Brain microvascular endothelial cell (primary cell): ENCODE measurements at regions not wholly inside any gene's neighbourhood (a gene's known extent, or its start where the extent isn't known, plus 50 kb on each side); places are given as distances from the start of the nearest gene placed in this dataset.

Experiments
- DNase-seq: peaks from one replicate; pipeline ENCODE4 v3.0.0-alpha.2; 2020
- H3K27ac ChIP-seq: fragments of 250-450 bp; sonication (Bioruptor Pico); 2 replicates; pipeline ENCODE4 v1.5.1; 2020; ENCODE audit warnings: mild to moderate bottlenecking, moderate library complexity
- H3K27me3 ChIP-seq: fragments of 250-450 bp; sonication (Bioruptor Pico); replicated peaks from 2 replicates; pipeline ENCODE4 v1.5.1; 2020; ENCODE audit warnings: mild to moderate bottlenecking
- H3K36me3 ChIP-seq: fragments of 250-450 bp; sonication (Bioruptor Pico); replicated peaks from 2 replicates; pipeline ENCODE4 v1.5.1; 2020; ENCODE audit warnings: mild to moderate bottlenecking
- H3K4me3 ChIP-seq: 2 replicates; pipeline ENCODE4 v1.5.1; 2011; ENCODE audit warnings: low read depth, mild to moderate bottlenecking, control low read depth, low read length, moderate library complexity
- in situ Hi-C: cut with HindIII; loops from 2 replicates; pipeline ENCODE4 v1.10.0; 2017; ENCODE audit warnings: low sequenced_read_pairs, low pct_ligation_motif_present
- TF ChIP-seq, protein P1 (sequence below): IDR thresholded peaks from 2 replicates; pipeline ENCODE4 v1.5.1; 2011; ENCODE audit warnings: low read depth, mild to moderate bottlenecking, moderate library complexity, low read length, control low read depth, inconsistent platforms; ENCODE audit errors: missing control alignments

DNA sequence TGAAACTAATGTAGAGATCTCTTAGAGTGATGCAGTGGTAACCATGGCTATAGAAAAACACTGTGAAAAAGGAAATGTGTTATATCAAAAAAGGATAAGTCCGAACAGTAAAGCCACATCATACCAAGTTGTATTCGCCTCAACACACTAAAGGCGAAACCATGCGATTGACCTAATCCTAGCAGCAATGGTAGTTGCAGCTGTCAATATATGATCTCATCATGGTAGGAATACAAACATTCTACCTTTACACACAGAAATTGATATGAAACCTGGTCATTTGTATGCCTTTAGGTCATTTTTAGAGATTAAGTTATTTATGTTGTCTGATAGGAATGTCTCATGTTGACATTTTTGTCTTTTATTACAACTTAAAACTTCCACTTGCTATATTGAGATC is 271.9 kb downstream of the SLITRK6 start:
- Histone ChIP-seq H3K27ac (no peak overlapping the region), H3K36me3 (no peaks in the 10 kb centered on the region), H3K4me3 (no peak overlapping the region), H3K27me3 (no peaks in the 10 kb centered on the region)
- DNase-seq = no peak
- in situ Hi-C loops = no loop called here
- TF ChIP-seq, protein P1, sequence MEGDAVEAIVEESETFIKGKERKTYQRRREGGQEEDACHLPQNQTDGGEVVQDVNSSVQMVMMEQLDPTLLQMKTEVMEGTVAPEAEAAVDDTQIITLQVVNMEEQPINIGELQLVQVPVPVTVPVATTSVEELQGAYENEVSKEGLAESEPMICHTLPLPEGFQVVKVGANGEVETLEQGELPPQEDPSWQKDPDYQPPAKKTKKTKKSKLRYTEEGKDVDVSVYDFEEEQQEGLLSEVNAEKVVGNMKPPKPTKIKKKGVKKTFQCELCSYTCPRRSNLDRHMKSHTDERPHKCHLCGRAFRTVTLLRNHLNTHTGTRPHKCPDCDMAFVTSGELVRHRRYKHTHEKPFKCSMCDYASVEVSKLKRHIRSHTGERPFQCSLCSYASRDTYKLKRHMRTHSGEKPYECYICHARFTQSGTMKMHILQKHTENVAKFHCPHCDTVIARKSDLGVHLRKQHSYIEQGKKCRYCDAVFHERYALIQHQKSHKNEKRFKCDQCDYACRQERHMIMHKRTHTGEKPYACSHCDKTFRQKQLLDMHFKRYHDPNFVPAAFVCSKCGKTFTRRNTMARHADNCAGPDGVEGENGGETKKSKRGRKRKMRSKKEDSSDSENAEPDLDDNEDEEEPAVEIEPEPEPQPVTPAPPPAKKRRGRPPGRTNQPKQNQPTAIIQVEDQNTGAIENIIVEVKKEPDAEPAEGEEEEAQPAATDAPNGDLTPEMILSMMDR = no peak

DNA sequence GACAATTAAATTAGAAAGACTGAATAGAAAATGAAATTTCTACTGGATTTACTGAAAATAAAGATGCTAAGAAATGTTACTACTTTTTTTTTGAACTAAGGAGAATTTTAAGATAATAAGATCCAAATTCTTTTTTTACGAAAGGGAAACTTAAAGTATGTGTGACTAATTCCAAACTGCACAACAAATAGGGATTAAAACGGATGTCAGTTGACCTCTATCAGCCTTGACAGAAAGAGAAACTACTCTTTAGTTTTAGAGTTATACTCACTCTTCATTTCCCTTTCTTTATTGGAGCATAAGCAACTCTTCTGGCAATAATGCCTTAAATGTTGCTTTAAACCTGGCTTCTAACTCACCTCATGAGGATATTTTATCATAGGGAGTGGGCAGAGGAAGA is 273.8 kb downstream of the SLITRK6 start:
- Histone ChIP-seq H3K27me3 (no peaks in the 10 kb centered on the region), H3K4me3 (no peak overlapping the region), H3K27ac (no peak overlapping the region), H3K36me3 (no peaks in the 10 kb centered on the region)
- no peak for DNase-seq
- TF ChIP-seq, protein P1 = no peak
- in situ Hi-C loops = no loop called here

DNA sequence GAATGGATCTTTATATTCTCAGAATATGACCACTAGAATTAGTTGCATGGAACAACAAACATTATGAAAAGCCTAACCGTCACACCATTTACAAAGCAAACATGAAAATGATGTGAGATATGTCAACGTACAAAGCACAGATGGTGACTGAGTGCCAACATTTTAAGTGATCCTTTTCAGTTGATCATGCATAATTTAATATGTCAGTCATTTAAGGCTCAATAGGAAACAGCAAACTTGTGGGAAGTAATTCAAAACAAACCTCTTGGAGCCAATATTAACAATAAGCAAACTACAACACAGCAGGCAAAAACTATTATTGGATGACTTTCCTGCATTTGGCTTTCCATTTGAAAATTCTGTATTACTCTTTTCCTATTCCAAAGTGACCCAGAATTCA is 277.6 kb downstream of the SLITRK6 start:
- in situ Hi-C loops = no loop called here
- Histone ChIP-seq H3K36me3 (no peaks in the 10 kb centered on the region), H3K27ac (no peak overlapping the region), H3K27me3 (no peaks in the 10 kb centered on the region), H3K4me3 (no peak overlapping the region)
- TF ChIP-seq, protein P1 = no peak
- DNase-seq = no peak

DNA sequence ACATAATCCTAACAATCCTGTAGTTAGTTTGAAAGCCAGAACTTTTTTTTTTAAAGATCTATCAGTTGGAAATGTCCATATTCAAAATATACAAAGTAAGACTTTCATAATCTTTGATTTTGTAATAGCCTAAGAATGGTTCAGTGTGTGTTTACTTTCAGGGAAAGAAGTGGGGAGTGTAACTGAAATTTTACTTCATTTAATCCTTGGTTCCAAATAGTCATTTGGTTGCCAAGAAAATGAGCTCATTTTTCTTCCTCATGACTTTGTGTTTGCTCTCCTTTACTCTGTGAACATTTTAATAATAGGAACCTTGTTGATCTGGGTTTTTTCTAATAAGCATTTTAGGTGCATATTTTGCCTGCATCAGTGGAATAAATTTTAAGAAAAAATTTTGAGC is 278.8 kb downstream of the SLITRK6 start:
- TF ChIP-seq, protein P1 = no peak
- no peaks in the 10 kb centered on the region for H3K27me3 ChIP-seq
- H3K27ac ChIP-seq = no peak overlapping the region
- no peak overlapping the region for H3K4me3 ChIP-seq
- in situ Hi-C loops = no loop called here
- DNase-seq = no peak
- no peaks in the 10 kb centered on the region for H3K36me3 ChIP-seq

DNA sequence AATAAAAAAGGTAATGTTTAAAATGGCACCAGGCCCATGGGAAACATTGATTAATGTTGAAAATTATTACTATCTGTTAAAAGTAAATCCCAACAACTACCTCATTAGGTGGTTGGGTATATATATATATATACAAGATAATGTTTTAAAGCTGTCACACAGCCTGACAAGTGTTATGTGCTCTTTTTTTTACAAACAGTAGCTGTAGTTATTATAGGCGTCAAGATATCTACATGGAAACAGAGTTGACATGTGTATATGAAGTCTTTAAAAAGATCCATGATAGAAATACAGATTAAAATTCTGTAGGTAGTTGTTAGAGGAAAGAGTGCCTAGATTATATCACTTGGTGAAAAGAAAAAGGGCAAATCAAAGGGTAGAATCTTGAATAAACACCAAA is 279.9 kb downstream of the SLITRK6 start:
- DNase-seq = no peak
- in situ Hi-C loops = no loop called here
- no peaks in the 10 kb centered on the region for H3K36me3 ChIP-seq

DNA sequence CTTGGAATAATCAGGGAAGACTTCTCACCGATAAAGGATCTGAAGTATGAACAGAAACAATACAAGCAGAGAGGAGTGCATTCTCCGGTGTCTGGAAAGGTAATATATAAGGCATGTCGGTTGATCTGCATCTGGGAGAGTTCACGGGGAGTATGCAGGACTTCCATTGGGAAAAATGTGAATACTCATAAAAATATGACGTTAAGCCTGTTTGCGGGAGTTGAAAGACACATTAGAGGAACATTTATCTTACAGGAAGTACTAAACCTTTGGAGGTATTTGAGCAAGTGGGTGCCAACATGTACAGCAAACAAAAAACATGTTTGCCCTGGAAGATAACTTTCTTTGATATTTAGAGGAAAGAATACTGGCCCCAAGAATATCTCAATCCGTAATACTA is 286.8 kb downstream of the SLITRK6 start:
- DNase-seq = no peak
- in situ Hi-C loops = no loop called here
- Histone ChIP-seq H3K27me3 (no peaks in the 10 kb centered on the region), H3K27ac (no peak overlapping the region), H3K36me3 (no peaks in the 10 kb centered on the region), H3K4me3 (no peak overlapping the region)
- TF ChIP-seq, protein P1 = no peak

More for the DNA sequence above, 279.9 kb downstream of the SLITRK6 start:
- TF ChIP-seq, protein P1 = no peak
- Histone ChIP-seq H3K27ac (no peak overlapping the region), H3K27me3 (no peaks in the 10 kb centered on the region), H3K4me3 (no peak overlapping the region)
